Right lobe of liver (tissue), 6 donors: ENCODE measurements at regions not wholly inside any gene's neighbourhood (a gene's known extent, or its start where the extent isn't known, plus 50 kb on each side); places are given as distances from the start of the nearest gene placed in this dataset.

ENCODE experiments used
- ATAC-seq, 4 donors: fragments of 200-7000 bp; cut with Tn5 transposase; one replicate each; pipeline ENCODE4 v1.9.1; 2020; ENCODE audit warnings: mild to moderate bottlenecking in 4 of 4, moderate library complexity in 4 of 4
- DNase-seq, 3 donors: peaks; one replicate each; pipeline ENCODE4 v3.0.0-alpha.2; 2020
- H3K27ac ChIP-seq, 3 donors: fragments of 200-600 bp; one replicate each; pipeline ENCODE4 v1.8.0; 2022
- H3K27me3 ChIP-seq, 2 donors: fragments of 200-600 bp; one replicate each; pipeline ENCODE4 v1.8.0; 2022
- H3K36me3 ChIP-seq, 4 donors: fragments of 200-600 bp; sonication (generic) in 1 of 4; one replicate each; pipeline versions ENCODE4 v1.5.1 to v1.8.0; 2017 to 2022; ENCODE audit warnings: control low read depth in 1 of 4
- H3K4me1 ChIP-seq, 4 donors: fragments of 200-600 bp; sonication (generic) in 1 of 4; one replicate each; pipeline versions ENCODE4 v1.5.1 to v1.8.0; 2017 to 2022; ENCODE audit warnings: control low read depth in 1 of 4
- H3K4me3 ChIP-seq, 3 donors: fragments of 200-600 bp; one replicate each; pipeline ENCODE4 v1.8.0; 2022
- H3K9me3 ChIP-seq, 4 donors: fragments of 200-600 bp; sonication (generic) in 1 of 4; one replicate each; pipeline versions ENCODE4 v1.5.1 to v1.8.0; 2017 to 2022; ENCODE audit warnings: control low read depth in 1 of 4
- CTCF ChIP-seq, 4 donors: fragments of 200-600 bp in 3 of 4; fragments of 450-650 bp in 1 of 4; IDR thresholded peaks; one replicate each; pipeline versions ENCODE4 v1.5.1 to v1.8.0; 2016 to 2022; ENCODE audit warnings: antibody characterized with exemption in 4 of 4, mild to moderate bottlenecking in 2 of 4
- POLR2A ChIP-seq: fragments of 450-650 bp; IDR thresholded peaks from one replicate; pipeline ENCODE4 v1.6.1; 2017; ENCODE audit warnings: antibody characterized with exemption, mild to moderate bottlenecking
- WGBS: methylation state at CpG from one replicate; pipeline ENCODE4 v1.1.6; 2018; ENCODE audit warnings: low coverage, low lambda C conversion rate; ENCODE audit not compliant: insufficient coverage; ENCODE audit errors: missing lambda C conversion rate; 5-methylcytosine and 5-hydroxymethylcytosine counted together
- intact Hi-C, 2 donors: fragments of 100-400 bp; cut with DNase I; formaldehyde crosslinking; loops; one replicate each; pipeline versions ENCODE4 v1.11.2 to v1.14.1; 2022
- donor health status: DM: no; HTN: yes; CAD: no.
- donor health status: DM: no; HTN: no; CAD: no.
- donor health status: DM: no; HTN: no; CAD: no.
- donor health status: DM: no; HTN: yes; CAD: no.
- donor health status: DM: no; HTN: yes; CAD: no.

- no peak for TF ChIP-seq POLR2A
- TF ChIP-seq CTCF (IDR thresholded peaks at IDR 0.05), result no peak
- Histone ChIP-seq H3K4me3 (no peak overlapping the region), H3K36me3 (no peaks in the 10 kb centered on the region), H3K27ac (no peak overlapping the region), H3K9me3 (no peaks in the 10 kb centered on the region), H3K4me1 (no peaks in the 10 kb centered on the region), H3K27me3 (no peaks in the 10 kb centered on the region)
- no peak for ATAC-seq
- DNase-seq, result no peak
- 53% methylated on average over 1 of the region's 1 CpG for WGBS
- intact Hi-C loops, result no loop called here
These were observed 361.9 kb downstream of the HLX start for GRCh38 chr1:221241157-221241556.

DNA sequence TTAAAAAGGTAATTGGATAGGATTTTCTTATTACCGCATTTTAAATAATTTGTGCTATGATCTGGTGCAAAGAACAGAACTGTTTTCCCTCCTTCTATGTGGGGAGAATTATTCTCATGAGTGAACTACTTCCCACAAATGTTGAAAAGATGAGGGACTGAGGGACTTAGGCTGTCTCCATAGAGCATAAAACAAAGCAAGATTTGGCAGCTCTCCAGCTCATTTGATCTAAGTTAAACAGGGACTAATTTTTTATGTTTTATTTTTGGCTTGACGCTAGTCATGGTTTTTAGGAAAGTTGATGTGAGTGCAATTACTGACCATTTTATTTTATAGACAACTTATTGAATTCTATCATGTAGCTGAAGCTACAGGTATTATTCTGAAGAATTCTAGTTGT lies 362.3 kb downstream of the HLX start:
- Histone ChIP-seq H3K4me1 (no peaks in the 10 kb centered on the region), H3K27ac (no peak overlapping the region), H3K36me3 (no peaks in the 10 kb centered on the region), H3K27me3 (no peaks in the 10 kb centered on the region), H3K9me3 (no peaks in the 10 kb centered on the region), H3K4me3 (no peak overlapping the region)
- intact Hi-C loops, result no loop called here
- TF ChIP-seq POLR2A (no peak), CTCF (IDR thresholded peaks at IDR 0.05) (no peak)
- WGBS, result 88% methylated on average over 2 of the region's 2 CpGs
- ATAC-seq, result no peak
- no peak for DNase-seq

DNA sequence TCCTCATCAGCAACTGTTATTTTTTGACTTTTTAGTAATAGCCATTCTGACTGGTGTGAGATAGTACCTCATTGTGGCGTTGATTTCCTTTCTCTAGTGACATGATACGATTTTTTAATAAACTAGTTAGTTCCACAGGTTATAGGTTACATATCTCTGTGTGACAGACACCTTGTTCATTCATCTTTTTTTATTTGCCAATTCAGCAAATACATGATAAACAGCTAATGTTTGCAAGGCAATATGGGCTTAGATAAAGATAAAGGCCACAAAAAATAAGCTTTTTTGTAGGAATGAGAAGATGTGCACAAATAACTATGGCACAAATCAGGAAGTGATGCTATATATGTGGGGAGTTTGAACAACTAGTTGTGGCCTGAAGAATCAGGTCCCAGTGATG lies 366.8 kb downstream of the HLX start:
- H3K4me1 ChIP-seq, result no peaks in the 10 kb centered on the region
- intact Hi-C loops, result no loop called here
- H3K4me3 ChIP-seq, result no peak overlapping the region
- WGBS, result 52% methylated on average over 2 of the region's 2 CpGs
- DNase-seq, result no peak
- no peaks in the 10 kb centered on the region for H3K36me3 ChIP-seq
- H3K27me3 ChIP-seq, result no peaks in the 10 kb centered on the region
- H3K27ac ChIP-seq, result no peak overlapping the region
- ATAC-seq, result no peak
- H3K9me3 ChIP-seq, result no peaks in the 10 kb centered on the region
- TF ChIP-seq POLR2A (no peak), CTCF (IDR thresholded peaks at IDR 0.05) (no peak)

DNA sequence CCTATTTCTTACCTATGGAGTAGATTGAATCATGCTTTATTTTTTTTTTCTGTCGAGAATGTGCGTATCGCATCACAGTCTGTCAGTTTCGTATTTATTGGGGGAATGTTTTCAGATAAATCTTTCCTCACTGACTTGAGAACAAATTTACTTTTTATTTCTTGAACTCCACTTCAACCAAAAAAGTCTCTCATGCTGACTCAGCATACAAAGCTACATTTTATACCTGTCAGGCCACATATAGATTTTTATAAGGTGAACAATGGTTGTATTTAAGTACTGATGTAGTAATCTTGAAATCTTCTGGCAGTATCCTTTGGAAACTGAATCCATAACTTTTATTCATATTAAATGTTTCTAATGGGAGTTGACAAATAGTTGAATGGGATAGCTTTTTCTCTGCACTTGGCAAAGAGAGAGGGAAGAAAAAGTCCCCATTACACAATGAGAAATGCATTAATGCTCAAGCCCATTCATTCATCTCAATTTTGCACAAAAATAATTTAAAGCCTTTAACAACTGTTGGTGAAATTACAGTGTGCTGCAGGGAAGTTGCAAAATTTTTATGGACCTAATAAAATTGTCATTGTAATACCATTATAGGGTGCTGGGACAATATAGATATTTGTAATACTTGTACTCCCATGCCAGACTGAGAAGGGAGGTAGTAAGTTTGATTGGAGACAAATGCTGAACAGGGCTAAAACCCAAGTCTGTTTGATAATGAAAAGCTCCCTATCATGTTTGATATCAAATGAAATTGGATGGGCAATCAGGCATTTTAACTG lies 367.6 kb downstream of the HLX start:
- no peaks in the 10 kb centered on the region for H3K27me3 ChIP-seq
- H3K36me3 ChIP-seq, result no peaks in the 10 kb centered on the region
- TF ChIP-seq POLR2A, result no peak
- no peak for TF ChIP-seq CTCF (IDR thresholded peaks at IDR 0.05)
- ATAC-seq, result no peak
- no peaks in the 10 kb centered on the region for H3K4me1 ChIP-seq
- intact Hi-C loops, result no loop called here
- H3K27ac ChIP-seq, result no peak overlapping the region
- no peaks in the 10 kb centered on the region for H3K9me3 ChIP-seq
- H3K4me3 ChIP-seq, result no peak overlapping the region
- WGBS, result 89% methylated on average over 4 of the region's 4 CpGs
- no peak for DNase-seq
